NT2/D1 (cell line): ENCODE measurements at regions not wholly inside any gene's neighbourhood (a gene's known extent, or its start where the extent isn't known, plus 50 kb on each side); places are given as distances from the start of the nearest gene placed in this dataset.

Source experiments
- SUZ12 ChIP-seq: IDR thresholded peaks from 2 replicates; pipeline ENCODE4 v1.6.1; 2011; ENCODE audit not compliant: insufficient read length, insufficient read depth; ENCODE audit errors: extremely low read depth
- YY1 ChIP-seq: IDR thresholded peaks from 2 replicates; pipeline ENCODE4 v1.6.1; 2011; ENCODE audit not compliant: insufficient read length, insufficient read depth
- ZNF274 ChIP-seq: IDR thresholded peaks from 2 replicates; pipeline ENCODE4 v1.6.1; 2011; ENCODE audit warnings: mild to moderate bottlenecking, low read depth, low read length

DNA sequence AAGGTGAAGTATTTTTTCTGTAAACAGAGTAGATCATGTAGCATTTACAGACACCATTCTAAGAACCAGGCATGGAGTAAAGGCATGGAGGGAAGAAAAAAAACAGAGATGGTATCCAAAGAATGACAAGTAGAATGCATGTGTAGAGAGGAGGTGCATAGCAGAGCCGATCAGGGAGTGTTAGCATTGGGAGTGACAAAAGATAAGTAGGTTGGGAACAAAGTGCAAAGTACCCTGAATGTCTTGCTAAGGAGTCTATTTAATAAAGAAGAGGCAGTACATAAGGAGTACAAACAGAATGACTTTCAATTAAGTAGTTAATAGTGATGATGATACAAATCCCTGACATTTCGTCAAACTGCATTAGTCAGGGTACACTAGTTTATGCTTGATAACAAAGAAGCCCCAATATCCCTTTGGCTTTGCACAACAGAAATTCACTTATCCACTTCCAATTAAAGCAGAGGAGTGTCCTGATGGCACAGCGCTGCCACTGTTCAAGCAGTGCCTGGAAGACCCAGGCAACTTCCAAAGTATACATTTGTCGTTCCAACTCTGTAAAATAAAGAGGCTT, 371.5 kb downstream of the TNS3 start:
- TF ChIP-seq SUZ12 = no peak
- no peak for TF ChIP-seq ZNF274
- TF ChIP-seq YY1 = no peak
